Esophagus muscularis mucosa (tissue), 4 donors: ENCODE measurements at regions not wholly inside any gene's neighbourhood (a gene's known extent, or its start where the extent isn't known, plus 50 kb on each side); places are given as distances from the start of the nearest gene placed in this dataset.

ENCODE experiments used
- DNase-seq: peaks from one replicate; pipeline ENCODE4 v3.0.0-alpha.2; 2017; ENCODE audit errors: extremely low spot score
- H3K27ac ChIP-seq, 4 donors: fragments of 200-600 bp; sonication (generic); replicated peaks in 1 of 4; 1 replicate in 3 of 4; 2 replicates in 1 of 4; pipeline ENCODE4 v1.5.1; 2016 to 2019; ENCODE audit warnings: mild to moderate bottlenecking in 1 of 4
- H3K27me3 ChIP-seq, 4 donors: fragments of 200-600 bp; sonication (generic); one replicate each; pipeline versions ENCODE4 v1.5.1 to v1.6.0; 2016 to 2019
- H3K36me3 ChIP-seq, 4 donors: fragments of 200-600 bp; sonication (generic); one replicate each; pipeline ENCODE4 v1.5.1; 2016 to 2019
- H3K4me1 ChIP-seq, 4 donors: fragments of 200-600 bp; sonication (generic); one replicate each; pipeline ENCODE4 v1.5.1; 2016 to 2019
- H3K4me3 ChIP-seq, 4 donors: fragments of 200-600 bp; sonication (generic); 1 replicate in 2 of 4; 2 replicates in 2 of 4; pipeline ENCODE4 v1.5.1; 2016 to 2019; ENCODE audit warnings: mild to moderate bottlenecking in 4 of 4, moderate library complexity in 1 of 4
- H3K9me3 ChIP-seq, 4 donors: fragments of 200-600 bp; sonication (generic); 1 replicate in 3 of 4; 2 replicates in 1 of 4; pipeline ENCODE4 v1.5.1; 2016 to 2019
- CTCF ChIP-seq, 3 experiments: fragments of 200-600 bp in 2 of 3; fragments of 450-650 bp in 1 of 3; sonication (generic) in 2 of 3; IDR thresholded peaks; one replicate each; pipeline ENCODE4 v1.5.1; 2017 to 2019; ENCODE audit warnings: antibody characterized with exemption in 3 of 3, mild to moderate bottlenecking in 2 of 3, moderate library complexity in 1 of 3
- EP300 ChIP-seq: sonication (generic); formaldehyde crosslinking; IDR thresholded peaks from one replicate; pipeline ENCODE4 v1.6.1; 2017; ENCODE audit warnings: antibody characterized with exemption
- POLR2A ChIP-seq: fragments of 450-650 bp; IDR thresholded peaks from one replicate; pipeline ENCODE4 v1.6.1; 2017; ENCODE audit warnings: antibody characterized with exemption, moderate library complexity, mild to moderate bottlenecking, low read depth
- POLR2AphosphoS5 ChIP-seq, 2 donors: sonication (generic); formaldehyde crosslinking; IDR thresholded peaks; one replicate each; pipeline ENCODE4 v1.6.1; 2017; ENCODE audit warnings: antibody characterized with exemption in 2 of 2
- WGBS: methylation state at CpG from one replicate; pipeline ENCODE4 v1.1.5; 2018; 5-methylcytosine and 5-hydroxymethylcytosine counted together
- intact Hi-C: fragments of 100-400 bp; cut with DNase I; formaldehyde crosslinking; loops from one replicate; pipeline ENCODE4 v1.15.1; 2023

- TF ChIP-seq CTCF (IDR thresholded peaks at IDR 0.05) (no peak), POLR2AphosphoS5 (IDR thresholded peaks at IDR 0.05) (no peak), POLR2A (no peak), EP300 (no peak)
- intact Hi-C loops = no loop called here
- Histone ChIP-seq H3K27me3 (peaks cover 0 to 4% (median 0%) of the 10 kb centered on the region in 4 donors), H3K9me3 (no peaks in the 10 kb centered on the region), H3K27ac (no peak overlapping the region), H3K4me3 (no peak overlapping the region), H3K4me1 (no peaks in the 10 kb centered on the region), H3K36me3 (no peaks in the 10 kb centered on the region)
- WGBS = 72% methylated on average over 6 of the region's 6 CpGs
- no peak for DNase-seq
These were observed 57.1 kb upstream of the MAMLD1 start for GRCh38 chrX:150306002-150306401.

- TF ChIP-seq EP300 (no peak), CTCF (IDR thresholded peaks at IDR 0.05) (no peak), POLR2AphosphoS5 (IDR thresholded peaks at IDR 0.05) (no peak), POLR2A (no peak)
- WGBS = 62% methylated on average over 4 of the region's 4 CpGs
- H3K27ac ChIP-seq = no peak overlapping the region
These were observed 55.1 kb upstream of the MAMLD1 start for GRCh38 chrX:150308041-150308440.

DNA sequence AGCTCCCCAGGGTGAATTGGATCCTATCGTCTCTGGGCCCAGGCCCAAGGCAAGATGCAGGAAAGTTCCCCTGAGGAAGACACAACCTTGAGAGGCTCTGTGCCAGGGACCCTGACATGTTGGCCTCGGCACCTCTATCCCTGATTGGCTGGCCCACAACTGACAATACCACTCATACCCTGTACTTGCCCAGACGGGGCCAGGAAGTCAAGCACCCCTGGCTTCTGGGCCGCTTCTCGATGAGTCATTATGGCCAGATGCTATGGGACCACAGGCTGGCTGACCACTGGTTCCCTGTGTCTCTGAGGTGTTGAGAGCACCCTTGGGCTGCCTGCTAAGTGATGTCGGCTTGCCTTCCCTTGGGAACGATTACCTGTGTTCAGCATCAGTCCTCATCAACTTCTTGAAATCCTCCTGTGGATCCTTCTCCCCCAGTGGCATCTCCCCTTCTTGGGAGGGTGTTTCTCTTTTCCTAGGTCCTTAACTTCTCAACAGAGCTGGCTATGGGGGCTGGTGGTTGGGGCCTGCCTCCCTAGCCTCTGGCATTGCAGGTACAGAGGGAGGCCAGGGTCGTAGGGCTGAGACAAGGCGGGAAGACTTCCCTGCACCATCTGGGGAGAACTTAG lies 54.5 kb upstream of the MAMLD1 start:
- Histone ChIP-seq H3K36me3 (no peaks in the 10 kb centered on the region), H3K9me3 (no peaks in the 10 kb centered on the region), H3K4me3 (no peak overlapping the region), H3K27ac (no peak overlapping the region), H3K4me1 (no peaks in the 10 kb centered on the region), H3K27me3 (peaks cover 0 to 4% (median 0%) of the 10 kb centered on the region in 4 donors)
- intact Hi-C loops = no loop called here
- no peak for DNase-seq
- no peak for TF ChIP-seq CTCF (IDR thresholded peaks at IDR 0.05)
- TF ChIP-seq POLR2A = no peak
- no peak for TF ChIP-seq EP300
- no peak for TF ChIP-seq POLR2AphosphoS5 (IDR thresholded peaks at IDR 0.05)
- 74% methylated on average over 8 of the region's 9 CpGs for WGBS

More at GRCh38 chrX:150308041-150308440, 55.1 kb upstream of the MAMLD1 start:
- intact Hi-C loops = no loop called here
- no peak overlapping the region for H3K4me3 ChIP-seq
- peaks cover 0 to 4% (median 0%) of the 10 kb centered on the region in 4 donors for H3K27me3 ChIP-seq
- no peaks in the 10 kb centered on the region for H3K36me3 ChIP-seq
- no peaks in the 10 kb centered on the region for H3K4me1 ChIP-seq
- DNase-seq = no peak
- H3K9me3 ChIP-seq = no peaks in the 10 kb centered on the region

- Histone ChIP-seq H3K27me3 (no peaks in the 10 kb centered on the region), H3K9me3 (no peaks in the 10 kb centered on the region), H3K27ac (no peak overlapping the region), H3K4me3 (no peak overlapping the region), H3K4me1 (no peaks in the 10 kb centered on the region), H3K36me3 (no peaks in the 10 kb centered on the region)
- DNase-seq = peak; percentile 4
- intact Hi-C loops = no loop called here
- WGBS = 81% methylated on average over 4 of the region's 4 CpGs
- TF ChIP-seq POLR2A (no peak), CTCF (IDR thresholded peaks at IDR 0.05) (no peak), POLR2AphosphoS5 (IDR thresholded peaks at IDR 0.05) (no peak), EP300 (no peak)
These were observed 52.7 kb upstream of the MAMLD1 start for GRCh38 chrX:150310417-150310816.

- TF ChIP-seq POLR2A (no peak), CTCF (IDR thresholded peaks at IDR 0.05) (no peak), POLR2AphosphoS5 (IDR thresholded peaks at IDR 0.05) (no peak), EP300 (no peak)
- H3K4me3 ChIP-seq = no peak overlapping the region
- H3K27ac ChIP-seq = no peak overlapping the region
- no peaks in the 10 kb centered on the region for H3K9me3 ChIP-seq
- WGBS = 80% methylated on average over 1 of the region's 1 CpG
- peak; percentile 10 for DNase-seq
- H3K27me3 ChIP-seq = no peaks in the 10 kb centered on the region
- no peaks in the 10 kb centered on the region for H3K36me3 ChIP-seq
- H3K4me1 ChIP-seq = no peaks in the 10 kb centered on the region
- intact Hi-C loops = no loop called here
These were observed 52.2 kb upstream of the MAMLD1 start for GRCh38 chrX:150310881-150311280.
